GM18868 (cell line): ENCODE measurements at regions not wholly inside any gene's neighbourhood (a gene's known extent, or its start where the extent isn't known, plus 50 kb on each side); places are given as distances from the start of the nearest gene placed in this dataset.

ENCODE experiments used
- ATAC-seq: cut with Tn5 transposase; IDR thresholded peaks from one replicate; pipeline ENCODE4 v1.9.1; 2021; ENCODE audit warnings: mild to moderate bottlenecking, moderate library complexity; ENCODE audit not compliant: unreplicated experiment

GRCh38 chr18:10265560-10266333 is 188.7 kb upstream of the APCDD1 start:
- ATAC-seq, result no peak

- ATAC-seq, result no peak
Measured at GRCh38 chr18:10266334-10266590, 188.2 kb upstream of the APCDD1 start.

- ATAC-seq, result no peak
Measured at GRCh38 chr18:10269261-10269660, 185.2 kb upstream of the APCDD1 start.

- ATAC-seq, result no peak
Measured at GRCh38 chr18:10270151-10270571, 184.3 kb upstream of the APCDD1 start.

- no peak for ATAC-seq
Measured at GRCh38 chr18:10271481-10271880, 183.0 kb upstream of the APCDD1 start.

- no peak for ATAC-seq
Measured at GRCh38 chr18:10274301-10274700, 180.1 kb upstream of the APCDD1 start.

GRCh38 chr18:10275486-10275885 is 178.9 kb upstream of the APCDD1 start:
- no peak for ATAC-seq

- no peak for ATAC-seq
Measured at GRCh38 chr18:10278265-10278664, 176.2 kb upstream of the APCDD1 start.

GRCh38 chr18:10279471-10279870 is 175.0 kb upstream of the APCDD1 start:
- ATAC-seq, result no peak

- no peak for ATAC-seq
Measured at GRCh38 chr18:10279905-10280644, 174.4 kb upstream of the APCDD1 start.

- no peak for ATAC-seq
Measured at GRCh38 chr18:10284540-10285282, 169.7 kb upstream of the APCDD1 start.

- no peak for ATAC-seq
Measured at GRCh38 chr18:10285283-10285640, 169.2 kb upstream of the APCDD1 start.

- ATAC-seq, result no peak
Measured at GRCh38 chr18:10286580-10287150, 167.8 kb upstream of the APCDD1 start.

GRCh38 chr18:10289251-10289650 is 165.2 kb upstream of the APCDD1 start:
- ATAC-seq, result no peak

- ATAC-seq, result no peak
Measured at GRCh38 chr18:10289951-10290637, 164.3 kb upstream of the APCDD1 start.

- no peak for ATAC-seq
Measured at GRCh38 chr18:10290638-10291235, 163.7 kb upstream of the APCDD1 start.

GRCh38 chr18:10291568-10291981 is 162.9 kb upstream of the APCDD1 start:
- ATAC-seq, result no peak

GRCh38 chr18:10293966-10294365 is 160.5 kb upstream of the APCDD1 start:
- no peak for ATAC-seq

- ATAC-seq, result no peak
Measured at GRCh38 chr18:10295751-10296150, 158.7 kb upstream of the APCDD1 start.

GRCh38 chr18:10296491-10296890 is 157.9 kb upstream of the APCDD1 start:
- ATAC-seq, result no peak

- ATAC-seq, result no peak
Measured at GRCh38 chr18:10297086-10297485, 157.3 kb upstream of the APCDD1 start.
